Adrenal gland (tissue), 9 donors: ENCODE measurements at regions not wholly inside any gene's neighbourhood (a gene's known extent, or its start where the extent isn't known, plus 50 kb on each side); places are given as distances from the start of the nearest gene placed in this dataset.

ENCODE experiments used
- DNase-seq, 7 donors: peaks; one replicate each; pipeline ENCODE4 v3.0.0-alpha.2; 2019 to 2020
- H3K27ac ChIP-seq, 5 donors: fragments of 200-600 bp; sonication (generic) in 4 of 5; 1 replicate in 3 of 5; 2 replicates in 2 of 5; pipeline versions ENCODE4 v1.5.1 to v1.8.0; 2016 to 2020; ENCODE audit warnings: mild to moderate bottlenecking in 1 of 5
- H3K27me3 ChIP-seq: fragments of 200-600 bp; 2 replicates; pipeline ENCODE4 v1.8.0; 2021
- H3K36me3 ChIP-seq, 2 donors: fragments of 200-600 bp; replicated peaks in 1 of 2; 1 replicate in 1 of 2; 2 replicates in 1 of 2; pipeline versions ENCODE4 v1.5.1 to v1.8.0; 2018 to 2022
- H3K4me1 ChIP-seq, 2 donors: fragments of 200-600 bp; replicated peaks in 1 of 2; 1 replicate in 1 of 2; 2 replicates in 1 of 2; pipeline versions ENCODE4 v1.5.1 to v1.8.0; 2018 to 2021
- H3K4me3 ChIP-seq, 4 donors: fragments of 200-600 bp; sonication (generic) in 3 of 4; one replicate each; pipeline ENCODE4 v1.5.1; 2016 to 2018
- H3K9me3 ChIP-seq, 3 donors: fragments of 200-600 bp; sonication (generic) in 1 of 3; replicated peaks in 1 of 3; 1 replicate in 2 of 3; 2 replicates in 1 of 3; pipeline versions ENCODE4 v1.5.1 to v1.8.0; 2016 to 2021
- POLR2A ChIP-seq, 2 donors: fragments of 450-650 bp; IDR thresholded peaks; one replicate each; pipeline ENCODE4 v1.6.1; 2017; ENCODE audit warnings: antibody characterized with exemption in 2 of 2, mild to moderate bottlenecking in 2 of 2, moderate library complexity in 1 of 2
- WGBS, 4 donors: extraction: QIAGEN DNeasy Blood & Tissue Kit in 2 of 4; methylation state at CpG; one replicate each; pipeline versions ENCODE4 v1.1.5 to v1.1.7; 2013 to 2017; 5-methylcytosine and 5-hydroxymethylcytosine counted together
- intact Hi-C, 2 donors: fragments of 100-400 bp; cut with DNase I; formaldehyde crosslinking; loops; one replicate each; pipeline versions ENCODE4 v1.14.1 to v1.15.0; 2022 to 2023
- TF ChIP-seq, protein P1 (sequence below), 6 experiments: fragments of 450-650 bp in 4 of 6; fragments of 200-600 bp in 2 of 6; sonication (generic) in 1 of 6; IDR thresholded peaks; 1 replicate in 5 of 6; 2 replicates in 1 of 6; pipeline versions ENCODE4 v1.5.1 to v1.8.0; 2016 to 2021; ENCODE audit warnings: antibody characterized with exemption in 6 of 6, mild to moderate bottlenecking in 2 of 6, moderate library complexity in 1 of 6
- donor health status: healthy with polysubstance abuse.
- donor health status: Bipolar disorder and iron deficiency.
- donor health status: DM: yes; HTN: yes; CAD: no.
- donor health status: DM: no; HTN: no; CAD: no.
- donor health status: DM: no; HTN: no; CAD: no.

- no peaks in the 10 kb centered on the region for H3K9me3 ChIP-seq
- H3K27ac ChIP-seq = no peak overlapping the region
- 78 to 83% (median 82%) methylated on average over 13 to 20 of the region's 20 CpGs for WGBS, 4 donors
- H3K36me3 ChIP-seq = no peaks in the 10 kb centered on the region
- H3K4me3 ChIP-seq = no peak overlapping the region
- H3K4me1 ChIP-seq = no peaks in the 10 kb centered on the region
- no peak for TF ChIP-seq POLR2A (IDR thresholded peaks at IDR 0.05)
- TF ChIP-seq, protein P1, sequence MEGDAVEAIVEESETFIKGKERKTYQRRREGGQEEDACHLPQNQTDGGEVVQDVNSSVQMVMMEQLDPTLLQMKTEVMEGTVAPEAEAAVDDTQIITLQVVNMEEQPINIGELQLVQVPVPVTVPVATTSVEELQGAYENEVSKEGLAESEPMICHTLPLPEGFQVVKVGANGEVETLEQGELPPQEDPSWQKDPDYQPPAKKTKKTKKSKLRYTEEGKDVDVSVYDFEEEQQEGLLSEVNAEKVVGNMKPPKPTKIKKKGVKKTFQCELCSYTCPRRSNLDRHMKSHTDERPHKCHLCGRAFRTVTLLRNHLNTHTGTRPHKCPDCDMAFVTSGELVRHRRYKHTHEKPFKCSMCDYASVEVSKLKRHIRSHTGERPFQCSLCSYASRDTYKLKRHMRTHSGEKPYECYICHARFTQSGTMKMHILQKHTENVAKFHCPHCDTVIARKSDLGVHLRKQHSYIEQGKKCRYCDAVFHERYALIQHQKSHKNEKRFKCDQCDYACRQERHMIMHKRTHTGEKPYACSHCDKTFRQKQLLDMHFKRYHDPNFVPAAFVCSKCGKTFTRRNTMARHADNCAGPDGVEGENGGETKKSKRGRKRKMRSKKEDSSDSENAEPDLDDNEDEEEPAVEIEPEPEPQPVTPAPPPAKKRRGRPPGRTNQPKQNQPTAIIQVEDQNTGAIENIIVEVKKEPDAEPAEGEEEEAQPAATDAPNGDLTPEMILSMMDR (IDR thresholded peaks at IDR 0.05) = no peak
- intact Hi-C loops = no loop called here
- no peaks in the 10 kb centered on the region for H3K27me3 ChIP-seq
- no peak for DNase-seq
Observed at GRCh38 chr11:70894566-70895365, 357.6 kb downstream of the SHANK2 start.

DNA sequence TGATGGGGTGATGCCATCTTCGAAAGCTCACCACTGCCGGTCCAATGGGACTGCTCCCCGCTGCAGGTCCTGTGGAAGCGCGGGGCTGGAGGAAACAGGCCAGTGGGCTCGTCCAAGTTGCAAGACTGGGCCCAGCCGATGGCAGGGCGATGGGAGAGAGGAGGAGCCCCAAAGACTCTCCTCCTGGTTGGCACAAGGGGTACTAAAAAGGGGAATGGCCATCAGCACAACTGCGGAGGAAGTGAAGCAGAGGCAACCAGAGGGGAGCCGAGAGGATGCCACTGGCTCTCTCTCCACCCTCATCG lies 357.1 kb downstream of the SHANK2 start:
- Histone ChIP-seq H3K9me3 (no peaks in the 10 kb centered on the region), H3K27ac (no peak overlapping the region), H3K36me3 (no peaks in the 10 kb centered on the region), H3K4me3 (no peak overlapping the region), H3K27me3 (no peaks in the 10 kb centered on the region), H3K4me1 (no peaks in the 10 kb centered on the region)
- intact Hi-C loops = no loop called here
- WGBS, 4 donors = 87 to 100% (median 93%) methylated on average over 3 to 11 of the region's 11 CpGs
- no peak for TF ChIP-seq POLR2A (IDR thresholded peaks at IDR 0.05)
- TF ChIP-seq, protein P1 (IDR thresholded peaks at IDR 0.05) = no peak
- no peak for DNase-seq

DNA sequence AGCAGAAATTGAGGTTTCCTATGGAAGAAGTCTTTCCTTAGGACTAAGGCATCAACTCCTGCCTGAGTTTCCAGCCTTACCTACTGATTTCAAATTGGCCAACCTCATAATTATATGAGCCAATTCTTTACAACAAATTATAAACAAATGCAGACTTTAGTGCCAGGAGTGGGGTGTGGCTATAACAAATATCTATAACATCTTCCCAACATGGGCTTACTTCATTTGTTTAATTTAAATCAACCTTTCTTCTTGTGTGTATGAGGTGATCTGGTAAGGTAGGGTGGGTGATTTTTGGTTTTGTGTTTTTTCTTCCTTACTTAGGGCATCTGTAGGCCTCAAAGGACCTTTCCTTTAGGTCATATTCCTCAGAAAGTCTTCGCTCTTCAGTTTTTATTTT lies 354.9 kb downstream of the SHANK2 start:
- no peak for DNase-seq
- Histone ChIP-seq H3K4me1 (no peaks in the 10 kb centered on the region), H3K27me3 (no peaks in the 10 kb centered on the region), H3K4me3 (no peak overlapping the region), H3K9me3 (no peaks in the 10 kb centered on the region), H3K27ac (no peak overlapping the region), H3K36me3 (no peaks in the 10 kb centered on the region)
- TF ChIP-seq, protein P1 (IDR thresholded peaks at IDR 0.05) = no peak
- no peak for TF ChIP-seq POLR2A (IDR thresholded peaks at IDR 0.05)
- intact Hi-C loops = no loop called here
- WGBS, 4 donors = 95 to 100% (median 98%) methylated on average over 1 of the region's 1 CpG

- no peak for DNase-seq
- intact Hi-C loops = no loop called here
- H3K36me3 ChIP-seq = no peaks in the 10 kb centered on the region
- no peaks in the 10 kb centered on the region for H3K9me3 ChIP-seq
- no peaks in the 10 kb centered on the region for H3K4me1 ChIP-seq
- no peak overlapping the region for H3K27ac ChIP-seq
- H3K4me3 ChIP-seq = no peak overlapping the region
- 83 to 93% (median 90%) methylated on average over 1 to 6 of the region's 6 CpGs for WGBS, 4 donors
- no peaks in the 10 kb centered on the region for H3K27me3 ChIP-seq
- TF ChIP-seq, protein P1 (IDR thresholded peaks at IDR 0.05) = no peak
- no peak for TF ChIP-seq POLR2A (IDR thresholded peaks at IDR 0.05)
Observed at GRCh38 chr11:70899616-70900015, 352.8 kb downstream of the SHANK2 start.
